Brain microvascular endothelial cell (primary cell): ENCODE measurements at regions not wholly inside any gene's neighbourhood (a gene's known extent, or its start where the extent isn't known, plus 50 kb on each side); places are given as distances from the start of the nearest gene placed in this dataset.
"Not testable (repeated sequence)": the region's sequence is repeated elsewhere in the genome, so short reads cannot be mapped to it uniquely, and the experiment has no call there.

ENCODE experiments used
- DNase-seq: peaks from one replicate; pipeline ENCODE4 v3.0.0-alpha.2; 2020
- H3K27ac ChIP-seq: fragments of 250-450 bp; sonication (Bioruptor Pico); 2 replicates; pipeline ENCODE4 v1.5.1; 2020; ENCODE audit warnings: mild to moderate bottlenecking, moderate library complexity
- H3K27me3 ChIP-seq: fragments of 250-450 bp; sonication (Bioruptor Pico); replicated peaks from 2 replicates; pipeline ENCODE4 v1.5.1; 2020; ENCODE audit warnings: mild to moderate bottlenecking
- H3K36me3 ChIP-seq: fragments of 250-450 bp; sonication (Bioruptor Pico); replicated peaks from 2 replicates; pipeline ENCODE4 v1.5.1; 2020; ENCODE audit warnings: mild to moderate bottlenecking
- H3K4me3 ChIP-seq: 2 replicates; pipeline ENCODE4 v1.5.1; 2011; ENCODE audit warnings: low read depth, mild to moderate bottlenecking, control low read depth, low read length, moderate library complexity
- in situ Hi-C: cut with HindIII; loops from 2 replicates; pipeline ENCODE4 v1.10.0; 2017; ENCODE audit warnings: low sequenced_read_pairs, low pct_ligation_motif_present
- TF ChIP-seq, protein P1 (sequence below): IDR thresholded peaks from 2 replicates; pipeline ENCODE4 v1.5.1; 2011; ENCODE audit warnings: low read depth, mild to moderate bottlenecking, moderate library complexity, low read length, control low read depth, inconsistent platforms; ENCODE audit errors: missing control alignments

DNA sequence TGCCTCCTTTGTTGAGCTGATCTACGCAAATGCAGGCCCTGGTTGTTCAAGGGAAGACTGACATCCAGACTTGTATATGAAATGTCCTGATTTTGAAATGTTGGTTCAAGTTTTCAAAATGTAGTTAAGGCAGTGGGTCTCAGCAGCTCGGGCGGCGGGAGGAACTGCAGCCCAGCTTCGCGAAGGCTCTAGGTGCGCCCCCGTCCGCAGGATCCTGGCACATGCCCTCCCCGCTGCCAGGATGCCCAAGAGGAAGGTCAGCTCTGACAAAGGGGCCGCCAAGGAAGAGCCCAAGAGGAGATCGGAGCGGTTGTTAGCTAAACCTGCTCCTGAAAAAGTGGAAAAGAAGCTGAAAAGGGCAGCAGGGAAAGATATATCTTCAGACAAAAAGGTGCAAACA is 1310.1 kb downstream of the ADGRL3 start:
- no peak overlapping the region for H3K4me3 ChIP-seq
- TF ChIP-seq, protein P1, sequence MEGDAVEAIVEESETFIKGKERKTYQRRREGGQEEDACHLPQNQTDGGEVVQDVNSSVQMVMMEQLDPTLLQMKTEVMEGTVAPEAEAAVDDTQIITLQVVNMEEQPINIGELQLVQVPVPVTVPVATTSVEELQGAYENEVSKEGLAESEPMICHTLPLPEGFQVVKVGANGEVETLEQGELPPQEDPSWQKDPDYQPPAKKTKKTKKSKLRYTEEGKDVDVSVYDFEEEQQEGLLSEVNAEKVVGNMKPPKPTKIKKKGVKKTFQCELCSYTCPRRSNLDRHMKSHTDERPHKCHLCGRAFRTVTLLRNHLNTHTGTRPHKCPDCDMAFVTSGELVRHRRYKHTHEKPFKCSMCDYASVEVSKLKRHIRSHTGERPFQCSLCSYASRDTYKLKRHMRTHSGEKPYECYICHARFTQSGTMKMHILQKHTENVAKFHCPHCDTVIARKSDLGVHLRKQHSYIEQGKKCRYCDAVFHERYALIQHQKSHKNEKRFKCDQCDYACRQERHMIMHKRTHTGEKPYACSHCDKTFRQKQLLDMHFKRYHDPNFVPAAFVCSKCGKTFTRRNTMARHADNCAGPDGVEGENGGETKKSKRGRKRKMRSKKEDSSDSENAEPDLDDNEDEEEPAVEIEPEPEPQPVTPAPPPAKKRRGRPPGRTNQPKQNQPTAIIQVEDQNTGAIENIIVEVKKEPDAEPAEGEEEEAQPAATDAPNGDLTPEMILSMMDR = no peak
- in situ Hi-C loops = no loop called here
- H3K27me3 ChIP-seq = no peaks in the 10 kb centered on the region
- H3K27ac ChIP-seq = no peak overlapping the region
- H3K36me3 ChIP-seq = no peaks in the 10 kb centered on the region
- DNase-seq = no peak

DNA sequence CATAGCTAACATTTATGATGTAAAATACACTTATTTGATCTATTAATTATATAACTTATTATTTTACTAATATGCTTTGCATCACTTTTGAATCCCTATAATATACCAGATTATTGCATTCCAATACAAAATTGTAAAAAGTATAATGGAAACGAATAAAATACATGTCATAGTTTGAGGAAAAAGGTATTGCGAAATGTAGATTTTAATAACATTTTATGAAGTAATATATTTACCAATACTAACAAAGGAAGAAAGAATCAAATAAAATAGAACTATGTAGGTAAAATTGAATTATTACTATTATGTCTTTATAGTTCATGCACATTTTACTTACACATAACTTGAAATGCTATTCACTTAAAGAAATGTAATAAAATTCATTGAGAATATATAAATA is 1300.2 kb downstream of the ADGRL3 start:
- in situ Hi-C loops = no loop called here
- H3K27me3 ChIP-seq = no peaks in the 10 kb centered on the region
- no peak overlapping the region for H3K27ac ChIP-seq
- H3K4me3 ChIP-seq = no peak overlapping the region
- no peak for DNase-seq
- TF ChIP-seq, protein P1 = no peak
- H3K36me3 ChIP-seq = no peaks in the 10 kb centered on the region

DNA sequence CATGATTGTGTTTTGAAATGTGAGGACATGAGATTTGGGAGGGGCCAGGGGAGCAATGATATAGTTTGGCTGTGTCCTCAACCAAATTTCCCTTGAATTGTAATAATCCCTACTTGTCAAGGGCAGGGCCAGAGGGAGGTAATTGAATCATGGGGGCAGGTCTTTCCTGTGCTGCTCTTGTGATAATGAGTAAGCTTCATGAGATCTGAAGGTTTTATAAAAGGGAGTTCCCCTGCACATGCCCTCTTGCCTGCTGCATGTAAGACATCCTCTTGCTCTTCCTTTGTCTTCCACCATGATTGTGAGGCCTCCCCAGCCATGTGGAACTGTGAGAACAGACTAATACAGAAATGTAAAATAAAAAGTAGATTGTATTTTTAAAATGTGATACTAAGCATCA is 1294.9 kb downstream of the ADGRL3 start:
- Histone ChIP-seq H3K27ac (no peak overlapping the region), H3K4me3 (no peak overlapping the region), H3K27me3 (no peaks in the 10 kb centered on the region), H3K36me3 (no peaks in the 10 kb centered on the region)
- no peak for DNase-seq
- in situ Hi-C loops = no loop called here
- TF ChIP-seq, protein P1 = no peak

DNA sequence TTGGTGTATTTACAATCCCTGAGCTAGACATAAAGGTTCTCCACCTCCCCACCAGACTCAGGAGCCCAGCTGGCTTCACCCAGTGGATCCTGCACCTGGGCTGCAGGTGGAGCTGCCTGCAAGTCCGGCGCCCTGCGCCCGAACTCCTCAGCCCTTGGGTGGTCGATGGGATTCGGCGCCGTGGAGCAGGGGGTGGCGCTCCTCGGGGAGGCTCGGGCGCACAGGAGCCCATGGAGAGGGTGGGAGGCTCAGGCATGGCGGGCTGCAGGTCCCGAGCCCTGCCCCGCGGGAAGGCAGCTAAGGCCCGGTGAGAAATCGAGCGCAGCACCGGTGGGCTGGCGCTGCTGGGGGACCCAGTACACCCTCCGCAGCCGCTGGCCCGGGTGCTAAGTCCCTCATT is 1291.6 kb downstream of the ADGRL3 start:
- H3K27me3 ChIP-seq, in situ Hi-C loops, H3K36me3 ChIP-seq, H3K4me3 ChIP-seq, DNase-seq, H3K27ac ChIP-seq: not testable (repeated sequence)

DNA sequence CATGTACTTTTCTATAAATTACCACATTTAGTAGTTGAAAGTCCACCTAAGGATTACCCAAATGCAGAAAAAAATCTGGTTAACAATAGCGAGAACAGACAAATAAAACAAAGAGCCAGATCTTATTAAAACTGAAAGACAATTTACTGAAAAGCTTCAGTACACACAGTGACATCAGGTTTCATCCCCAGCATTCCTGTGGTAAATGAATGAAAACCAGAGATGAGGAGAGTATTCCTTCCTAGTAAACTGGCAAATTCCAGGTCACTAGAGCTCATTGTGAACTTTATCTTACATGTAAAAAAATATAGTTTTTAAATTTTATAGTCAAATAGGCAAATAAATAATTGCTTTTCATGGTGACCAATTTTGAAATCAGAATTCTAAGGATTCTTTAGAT is 1290.5 kb downstream of the ADGRL3 start:
- TF ChIP-seq, protein P1 = no peak
- DNase-seq = no peak
- in situ Hi-C loops = no loop called here
- Histone ChIP-seq H3K36me3 (no peaks in the 10 kb centered on the region), H3K27ac (no peak overlapping the region), H3K4me3 (no peak overlapping the region), H3K27me3 (no peaks in the 10 kb centered on the region)

DNA sequence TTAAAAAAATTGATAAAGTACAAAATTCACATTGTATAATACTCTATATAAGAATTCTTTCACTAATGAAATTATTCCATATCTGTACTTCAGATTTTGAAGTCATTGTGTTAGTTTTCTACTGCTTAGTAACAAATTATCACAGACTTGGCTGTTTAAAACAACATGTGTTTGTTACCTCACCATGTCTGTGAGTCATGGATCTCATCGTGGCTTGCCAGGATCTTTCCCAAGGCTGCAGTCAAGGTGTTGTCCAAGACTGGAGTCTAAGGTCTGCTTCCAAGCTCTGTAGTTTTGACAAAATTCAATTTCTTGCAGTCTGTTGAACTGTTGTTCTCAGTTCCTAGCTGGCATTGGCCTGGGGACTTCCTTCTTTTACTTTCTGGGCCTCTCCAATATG is 1286.9 kb downstream of the ADGRL3 start:
- no peak overlapping the region for H3K27ac ChIP-seq
- in situ Hi-C loops = no loop called here
- no peak for DNase-seq
- TF ChIP-seq, protein P1 = no peak
- H3K27me3 ChIP-seq = no peaks in the 10 kb centered on the region
- H3K36me3 ChIP-seq = no peaks in the 10 kb centered on the region
- H3K4me3 ChIP-seq = no peak overlapping the region

DNA sequence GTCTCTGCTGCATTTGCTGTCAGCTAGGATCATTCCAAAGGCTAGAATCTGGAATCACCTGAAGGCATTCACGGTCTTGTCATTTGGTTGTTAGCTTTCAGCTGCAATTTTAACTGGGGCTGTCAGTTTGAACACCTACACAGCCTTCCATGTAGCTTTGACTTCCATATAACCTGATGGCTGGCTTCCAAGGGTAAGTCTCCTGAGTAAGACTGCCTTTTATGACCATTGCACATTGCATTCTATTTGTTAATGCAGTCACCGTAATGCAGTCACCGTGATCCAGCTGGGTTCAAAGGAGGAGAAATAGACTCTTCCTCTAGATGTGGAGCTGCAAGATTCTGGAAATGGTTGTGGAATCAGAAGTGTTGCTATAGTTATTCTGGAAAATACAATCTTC is 1284.2 kb downstream of the ADGRL3 start:
- in situ Hi-C loops = no loop called here
- no peak for DNase-seq
- TF ChIP-seq, protein P1 = no peak
- Histone ChIP-seq H3K36me3 (no peaks in the 10 kb centered on the region), H3K27ac (no peak overlapping the region), H3K4me3 (no peak overlapping the region), H3K27me3 (no peaks in the 10 kb centered on the region)
